Fibroblast of the aortic adventitia (primary cell): ENCODE measurements at regions not wholly inside any gene's neighbourhood (a gene's known extent, or its start where the extent isn't known, plus 50 kb on each side); places are given as distances from the start of the nearest gene placed in this dataset.

Experiments
- DNase-seq: peaks from one replicate; pipeline ENCODE4 v3.0.0-alpha.2; 2010; ENCODE audit warnings: low read depth
- H3K4me3 ChIP-seq: 2 replicates; pipeline ENCODE4 v1.5.1; 2011; ENCODE audit warnings: low read depth, mild to moderate bottlenecking, control low read depth, low read length, moderate library complexity
- TF ChIP-seq, protein P1 (sequence below): IDR thresholded peaks from 2 replicates; pipeline ENCODE4 v1.5.1; 2011; ENCODE audit warnings: mild to moderate bottlenecking, low read length, control low read depth, inconsistent platforms; ENCODE audit not compliant: insufficient read depth

DNA sequence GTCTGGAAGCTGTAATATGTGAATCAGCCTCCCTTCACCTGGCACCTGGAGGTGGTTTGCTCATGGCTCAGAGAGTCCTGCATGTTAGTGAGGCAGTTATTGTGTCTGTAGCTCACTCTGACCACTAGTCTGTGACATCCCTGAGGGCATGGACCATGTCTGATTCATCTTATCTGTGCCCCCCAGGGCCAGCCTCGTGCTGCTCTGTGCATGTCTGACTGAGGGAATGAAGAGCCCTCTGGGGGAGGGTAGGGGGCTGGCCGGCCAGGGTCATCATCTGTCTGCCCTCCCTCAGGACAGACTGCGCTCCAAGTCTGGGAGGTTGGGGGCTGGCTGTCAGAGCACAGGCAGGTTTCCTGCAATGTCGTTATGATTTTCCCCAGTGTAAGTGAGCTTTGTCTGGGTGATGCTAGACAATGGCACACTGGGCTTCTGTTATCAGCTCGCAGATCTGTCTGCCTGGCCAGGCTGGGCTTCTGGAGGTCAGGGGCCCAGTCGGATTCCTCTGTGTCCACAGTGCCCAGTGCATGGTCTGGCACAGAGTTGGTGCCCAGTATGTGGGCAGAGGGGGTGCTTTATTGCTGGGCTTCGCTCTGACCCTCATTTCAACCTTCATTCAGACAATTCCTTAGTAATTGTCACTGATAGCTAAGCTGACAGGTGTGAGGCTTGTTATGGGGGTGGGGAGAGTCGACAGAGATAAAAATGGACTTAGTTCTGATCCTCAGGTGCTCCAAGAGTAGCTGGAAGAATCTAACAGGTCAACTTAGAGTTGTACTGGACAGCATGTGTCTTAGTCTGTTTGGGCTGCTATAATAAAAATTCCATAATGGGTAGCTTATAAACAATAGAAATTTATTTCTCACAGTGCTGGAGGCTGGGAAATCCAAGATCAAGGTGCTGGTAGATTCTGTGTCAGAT lies 85.7 kb upstream of the SHB start:
- TF ChIP-seq, protein P1, sequence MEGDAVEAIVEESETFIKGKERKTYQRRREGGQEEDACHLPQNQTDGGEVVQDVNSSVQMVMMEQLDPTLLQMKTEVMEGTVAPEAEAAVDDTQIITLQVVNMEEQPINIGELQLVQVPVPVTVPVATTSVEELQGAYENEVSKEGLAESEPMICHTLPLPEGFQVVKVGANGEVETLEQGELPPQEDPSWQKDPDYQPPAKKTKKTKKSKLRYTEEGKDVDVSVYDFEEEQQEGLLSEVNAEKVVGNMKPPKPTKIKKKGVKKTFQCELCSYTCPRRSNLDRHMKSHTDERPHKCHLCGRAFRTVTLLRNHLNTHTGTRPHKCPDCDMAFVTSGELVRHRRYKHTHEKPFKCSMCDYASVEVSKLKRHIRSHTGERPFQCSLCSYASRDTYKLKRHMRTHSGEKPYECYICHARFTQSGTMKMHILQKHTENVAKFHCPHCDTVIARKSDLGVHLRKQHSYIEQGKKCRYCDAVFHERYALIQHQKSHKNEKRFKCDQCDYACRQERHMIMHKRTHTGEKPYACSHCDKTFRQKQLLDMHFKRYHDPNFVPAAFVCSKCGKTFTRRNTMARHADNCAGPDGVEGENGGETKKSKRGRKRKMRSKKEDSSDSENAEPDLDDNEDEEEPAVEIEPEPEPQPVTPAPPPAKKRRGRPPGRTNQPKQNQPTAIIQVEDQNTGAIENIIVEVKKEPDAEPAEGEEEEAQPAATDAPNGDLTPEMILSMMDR, result no peak
- DNase-seq, result no peak

DNA sequence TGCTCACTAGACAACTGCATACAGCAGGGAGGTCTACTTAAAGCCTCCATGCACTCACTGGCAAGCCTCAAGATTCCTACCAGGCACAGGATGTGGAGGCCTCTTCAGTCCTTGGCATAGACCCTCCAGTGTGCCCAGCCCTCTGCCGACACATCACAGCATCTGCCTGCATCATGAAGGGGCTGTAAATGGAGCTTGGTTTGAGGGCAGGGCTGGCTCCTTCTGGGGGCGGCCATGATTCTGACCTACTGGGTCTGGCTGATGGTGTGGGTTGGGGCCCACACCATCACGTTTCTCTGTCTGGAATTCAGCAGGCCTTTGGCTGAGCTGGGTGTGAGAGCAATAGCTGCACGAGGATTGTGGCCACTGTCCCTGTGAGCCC lies 84.9 kb upstream of the SHB start:
- no peak overlapping the region for H3K4me3 ChIP-seq
- TF ChIP-seq, protein P1, result no peak

More for the DNA sequence above, 85.7 kb upstream of the SHB start:
- no peak overlapping the region for H3K4me3 ChIP-seq

DNA sequence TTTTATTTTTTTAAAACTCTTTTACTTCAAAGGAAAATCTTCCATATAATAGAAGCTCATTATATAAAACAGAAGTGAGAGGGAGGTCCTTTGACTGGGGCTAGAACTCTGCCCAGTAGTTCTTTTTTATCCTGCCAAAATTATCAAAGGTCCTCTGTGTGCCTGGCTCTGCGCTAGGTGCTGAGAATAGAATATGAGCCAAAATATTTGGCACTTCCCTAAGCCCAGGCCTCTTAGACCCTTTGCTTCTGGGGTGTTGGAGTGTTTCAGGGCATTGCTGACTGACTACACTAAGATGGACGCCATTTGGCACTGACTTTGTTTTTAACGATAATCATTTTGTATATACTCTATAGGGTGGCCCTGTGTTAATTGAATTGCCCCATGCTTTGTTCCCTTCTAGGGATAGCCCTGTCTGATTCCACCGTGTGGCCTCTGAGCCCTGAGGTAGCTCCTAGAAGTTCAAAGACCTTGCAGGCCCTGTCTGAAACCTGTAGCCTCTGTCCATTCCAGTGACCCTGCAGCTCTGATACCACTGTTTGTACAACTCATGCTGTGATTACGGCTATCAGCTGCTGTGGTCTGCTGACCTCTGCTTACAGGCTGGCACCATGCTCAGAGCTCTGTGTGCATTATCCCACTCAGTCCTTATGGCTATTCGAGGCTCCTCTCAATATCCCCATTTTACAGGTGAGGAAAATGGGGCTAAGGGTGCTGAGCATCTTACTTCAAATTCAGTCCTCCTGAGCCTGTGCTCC lies 84.3 kb upstream of the SHB start:
- TF ChIP-seq, protein P1, result no peak
- no peak overlapping the region for H3K4me3 ChIP-seq
- no peak for DNase-seq

More for the DNA sequence above, 84.9 kb upstream of the SHB start:
- no peak for DNase-seq

DNA sequence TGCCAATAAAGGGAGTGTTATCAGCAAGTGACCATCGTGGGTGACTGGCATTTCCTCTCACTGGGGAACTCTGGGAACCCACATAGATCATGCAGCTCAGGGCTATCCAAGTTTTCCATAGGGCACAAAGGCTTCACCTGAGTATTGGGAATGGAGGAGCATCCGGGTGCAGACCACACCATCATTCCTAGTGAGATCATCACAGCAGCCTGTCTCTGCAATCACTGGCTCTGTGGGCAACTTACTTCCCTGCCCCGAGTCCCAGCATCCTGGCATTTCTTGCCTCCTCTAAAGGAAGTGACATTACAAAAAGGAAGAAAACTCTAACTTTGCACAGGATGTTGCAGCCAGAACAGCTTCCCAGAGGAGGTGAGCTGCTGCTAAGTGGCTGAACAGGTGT lies 80.6 kb upstream of the SHB start:
- H3K4me3 ChIP-seq, result no peak overlapping the region
- TF ChIP-seq, protein P1, result no peak
- no peak for DNase-seq

DNA sequence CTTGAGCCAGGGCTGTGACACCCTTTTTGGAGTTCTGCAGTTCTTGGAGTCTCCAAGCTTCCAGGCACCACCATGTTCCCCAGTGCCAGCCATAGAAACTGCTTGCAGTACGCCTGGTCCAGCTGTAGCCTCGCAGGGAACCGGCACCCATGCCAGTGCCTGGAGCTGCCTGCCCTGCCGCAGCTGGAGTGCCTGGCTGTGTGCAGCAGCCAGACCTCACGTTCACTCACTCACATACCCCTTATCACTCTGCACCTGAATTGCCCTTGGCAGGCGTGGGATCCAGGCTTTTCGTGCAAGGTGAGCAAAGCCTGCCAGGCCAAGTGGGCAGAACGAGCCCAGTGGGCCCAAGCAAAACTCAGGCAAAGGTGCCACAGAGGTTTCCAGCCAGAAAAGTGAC lies 77.8 kb upstream of the SHB start:
- TF ChIP-seq, protein P1, result no peak
- DNase-seq, result no peak
- H3K4me3 ChIP-seq, result no peak overlapping the region

DNA sequence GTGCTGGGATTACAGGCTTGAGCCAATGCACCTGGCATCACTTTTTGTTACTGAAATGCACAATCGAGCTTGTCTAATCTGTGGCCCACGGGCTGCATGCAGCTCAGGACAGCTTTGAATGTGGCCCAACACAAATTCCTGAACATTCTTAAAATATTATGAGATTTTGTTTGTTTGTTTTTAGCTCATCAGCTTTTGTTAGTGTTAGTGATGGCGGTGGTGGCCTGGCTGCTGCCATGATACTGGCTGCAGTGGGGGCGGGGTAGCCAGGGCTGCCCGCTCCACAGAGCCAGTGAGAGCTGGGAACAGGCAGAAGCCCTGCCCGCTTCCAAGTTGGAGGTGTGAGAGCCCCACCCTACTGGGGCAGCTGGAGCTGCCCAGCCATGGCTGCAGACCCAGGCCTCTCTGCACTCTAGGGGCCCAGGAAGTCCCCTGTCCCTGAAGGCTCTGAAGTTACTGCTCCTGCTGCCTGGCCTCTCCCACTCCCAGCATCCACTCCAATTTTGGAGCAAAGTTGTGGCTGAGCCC lies 76.6 kb upstream of the SHB start:
- TF ChIP-seq, protein P1, result no peak
- no peak overlapping the region for H3K4me3 ChIP-seq
- DNase-seq, result no peak
